ENCODE measurements at regions not wholly inside any gene's neighbourhood (a gene's known extent, or its start where the extent isn't known, plus 50 kb on each side); places are given as distances from the start of the nearest gene placed in this dataset.

DNA sequence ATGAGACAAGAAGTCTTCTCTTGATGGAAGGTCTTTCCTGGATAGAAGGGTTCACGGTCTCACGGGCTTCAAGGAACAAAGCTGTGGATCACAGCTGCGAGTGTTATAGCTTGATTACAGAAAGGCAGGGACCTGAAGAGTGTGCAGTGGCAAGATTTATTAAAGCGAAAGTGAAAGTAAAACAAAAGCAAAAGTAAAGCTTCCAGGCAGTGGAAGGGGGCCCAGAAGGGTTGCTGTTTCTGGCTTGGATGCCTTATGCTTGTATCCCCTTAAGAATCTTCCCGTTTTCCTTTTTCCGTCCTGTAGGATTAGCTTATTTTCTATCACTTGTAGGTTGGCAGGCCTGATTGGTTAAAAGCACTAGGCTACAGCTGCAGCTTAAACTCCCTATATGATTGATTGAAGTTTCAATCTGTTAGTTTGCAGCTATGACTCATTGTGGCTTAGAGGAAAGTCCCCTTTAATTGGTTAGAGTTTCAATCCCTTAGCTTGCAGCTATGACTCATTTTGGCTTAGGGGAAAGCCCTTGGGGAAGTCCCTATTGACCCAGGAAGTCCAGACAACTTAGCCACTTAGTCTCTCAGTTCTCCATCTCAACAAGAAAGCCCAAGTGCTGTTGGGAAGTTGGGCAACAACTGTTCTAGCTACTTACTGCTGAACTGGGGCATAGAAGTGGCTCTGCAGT lies 183.7 kb upstream of the NLGN4Y start:
- Histone ChIP-seq H3K27me3 (ENCODE audit: insufficient read depth, poor library complexity, severe bottlenecking) (no peaks in the 10 kb centered on the region), H3K9me3 (ENCODE audit: severe bottlenecking) (no peaks in the 10 kb centered on the region), H3K27ac (ENCODE audit: poor library complexity, severe bottlenecking) (no peak overlapping the region), H3K4me1 (ENCODE audit: insufficient read depth, poor library complexity, severe bottlenecking) (peaks cover 4% of the 10 kb centered on the region), H3K36me3 (ENCODE audit: low read depth) (no peaks in the 10 kb centered on the region), H3K4me3 (ENCODE audit: severe bottlenecking) (no peak overlapping the region)
- ATAC-seq (ENCODE audit: low read depth), result peak; percentile 90
- TF ChIP-seq, protein P1, sequence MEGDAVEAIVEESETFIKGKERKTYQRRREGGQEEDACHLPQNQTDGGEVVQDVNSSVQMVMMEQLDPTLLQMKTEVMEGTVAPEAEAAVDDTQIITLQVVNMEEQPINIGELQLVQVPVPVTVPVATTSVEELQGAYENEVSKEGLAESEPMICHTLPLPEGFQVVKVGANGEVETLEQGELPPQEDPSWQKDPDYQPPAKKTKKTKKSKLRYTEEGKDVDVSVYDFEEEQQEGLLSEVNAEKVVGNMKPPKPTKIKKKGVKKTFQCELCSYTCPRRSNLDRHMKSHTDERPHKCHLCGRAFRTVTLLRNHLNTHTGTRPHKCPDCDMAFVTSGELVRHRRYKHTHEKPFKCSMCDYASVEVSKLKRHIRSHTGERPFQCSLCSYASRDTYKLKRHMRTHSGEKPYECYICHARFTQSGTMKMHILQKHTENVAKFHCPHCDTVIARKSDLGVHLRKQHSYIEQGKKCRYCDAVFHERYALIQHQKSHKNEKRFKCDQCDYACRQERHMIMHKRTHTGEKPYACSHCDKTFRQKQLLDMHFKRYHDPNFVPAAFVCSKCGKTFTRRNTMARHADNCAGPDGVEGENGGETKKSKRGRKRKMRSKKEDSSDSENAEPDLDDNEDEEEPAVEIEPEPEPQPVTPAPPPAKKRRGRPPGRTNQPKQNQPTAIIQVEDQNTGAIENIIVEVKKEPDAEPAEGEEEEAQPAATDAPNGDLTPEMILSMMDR (IDR thresholded peaks at IDR 0.05; ENCODE audit: poor library complexity, severe bottlenecking), result no peak
- peak; percentile 55 for DNase-seq (ENCODE audit: low spot score)

DNA sequence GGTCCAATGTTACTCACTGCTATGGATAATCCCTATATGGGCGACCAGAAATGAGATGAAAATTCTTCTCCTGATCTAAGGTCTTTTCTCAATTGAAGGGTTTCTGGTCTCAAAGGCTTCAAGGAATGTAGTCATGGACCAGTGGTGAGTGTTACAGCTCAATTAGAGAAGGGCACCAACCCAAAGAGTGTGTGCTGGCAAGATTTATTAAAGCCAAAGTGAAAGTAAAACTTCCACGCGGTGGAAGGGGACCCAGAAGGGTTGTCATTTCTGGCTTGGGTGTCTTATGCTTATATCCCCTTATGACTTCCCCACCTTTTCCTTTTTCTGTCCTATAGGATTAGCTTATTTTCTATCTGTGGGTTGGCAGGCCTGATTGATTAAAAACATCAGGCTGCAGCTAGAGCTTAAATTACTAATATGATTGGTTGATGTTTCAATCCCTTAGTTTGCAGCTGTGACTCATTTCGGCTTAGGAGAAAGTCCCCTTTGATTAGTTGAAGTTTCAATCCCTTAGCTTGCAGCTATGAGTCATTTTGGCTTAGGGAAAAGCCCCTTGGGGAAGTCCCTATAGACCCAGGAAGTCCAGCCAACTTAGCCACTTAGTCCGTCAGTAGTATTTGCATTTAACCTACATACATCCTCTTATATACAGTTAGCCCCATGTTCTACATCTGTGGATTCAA lies 179.5 kb upstream of the NLGN4Y start:
- peaks cover 4% of the 10 kb centered on the region for H3K4me1 ChIP-seq (ENCODE audit: insufficient read depth, poor library complexity, severe bottlenecking)
- H3K27me3 ChIP-seq (ENCODE audit: insufficient read depth, poor library complexity, severe bottlenecking), result no peaks in the 10 kb centered on the region
- ATAC-seq (ENCODE audit: low read depth), result peak; percentile 51
- TF ChIP-seq, protein P1 (IDR thresholded peaks at IDR 0.05; ENCODE audit: poor library complexity, severe bottlenecking), result no peak
- H3K4me3 ChIP-seq (ENCODE audit: severe bottlenecking), result no peak overlapping the region
- H3K27ac ChIP-seq (ENCODE audit: poor library complexity, severe bottlenecking), result no peak overlapping the region
- H3K36me3 ChIP-seq (ENCODE audit: low read depth), result no peaks in the 10 kb centered on the region
- no peak for DNase-seq (ENCODE audit: low spot score)
- no peaks in the 10 kb centered on the region for H3K9me3 ChIP-seq (ENCODE audit: severe bottlenecking)

- DNase-seq (ENCODE audit: low spot score), result no peak
- ATAC-seq (ENCODE audit: low read depth), result no peak
- H3K9me3 ChIP-seq (ENCODE audit: severe bottlenecking), result no peaks in the 10 kb centered on the region
- TF ChIP-seq, protein P1 (IDR thresholded peaks at IDR 0.05; ENCODE audit: poor library complexity, severe bottlenecking), result no peak
- no peaks in the 10 kb centered on the region for H3K36me3 ChIP-seq (ENCODE audit: low read depth)
- H3K27ac ChIP-seq (ENCODE audit: poor library complexity, severe bottlenecking), result no peak overlapping the region
- H3K27me3 ChIP-seq (ENCODE audit: insufficient read depth, poor library complexity, severe bottlenecking), result no peaks in the 10 kb centered on the region
- no peaks in the 10 kb centered on the region for H3K4me1 ChIP-seq (ENCODE audit: insufficient read depth, poor library complexity, severe bottlenecking)
- no peak overlapping the region for H3K4me3 ChIP-seq (ENCODE audit: severe bottlenecking)
These were observed 172.7 kb upstream of the NLGN4Y start for GRCh38 chrY:14351590-14351989.

- H3K9me3 ChIP-seq (ENCODE audit: severe bottlenecking), result no peaks in the 10 kb centered on the region
- H3K4me3 ChIP-seq (ENCODE audit: severe bottlenecking), result no peak overlapping the region
- H3K4me1 ChIP-seq (ENCODE audit: insufficient read depth, poor library complexity, severe bottlenecking), result no peaks in the 10 kb centered on the region
- no peaks in the 10 kb centered on the region for H3K36me3 ChIP-seq (ENCODE audit: low read depth)
- H3K27ac ChIP-seq (ENCODE audit: poor library complexity, severe bottlenecking), result no peak overlapping the region
- no peaks in the 10 kb centered on the region for H3K27me3 ChIP-seq (ENCODE audit: insufficient read depth, poor library complexity, severe bottlenecking)
- ATAC-seq (ENCODE audit: low read depth) (no peak), DNase-seq (ENCODE audit: low spot score) (no peak)
- TF ChIP-seq, protein P1 (IDR thresholded peaks at IDR 0.05; ENCODE audit: poor library complexity, severe bottlenecking), result no peak
These were observed 168.2 kb upstream of the NLGN4Y start for GRCh38 chrY:14356154-14356553.
